Vagina (tissue), 2 donors: ENCODE measurements at regions not wholly inside any gene's neighbourhood (a gene's known extent, or its start where the extent isn't known, plus 50 kb on each side); places are given as distances from the start of the nearest gene placed in this dataset.

Experiments used
- DNase-seq, 2 donors: peaks; one replicate each; pipeline ENCODE4 v3.0.0-alpha.2; 2017; ENCODE audit errors: extremely low spot score in 2 of 2
- H3K27ac ChIP-seq: fragments of 200-600 bp; sonication (generic); one replicate; pipeline ENCODE4 v1.5.1; 2019
- H3K27me3 ChIP-seq: fragments of 200-600 bp; sonication (generic); one replicate; pipeline ENCODE4 v1.5.1; 2019
- H3K36me3 ChIP-seq, 2 donors: fragments of 200-600 bp; sonication (generic); one replicate each; pipeline ENCODE4 v1.5.1; 2017 to 2019
- H3K4me1 ChIP-seq: fragments of 200-600 bp; sonication (generic); one replicate; pipeline ENCODE4 v1.5.1; 2019
- H3K4me3 ChIP-seq, 2 donors: fragments of 200-600 bp; sonication (generic); 1 replicate in 1 of 2; 2 replicates in 1 of 2; pipeline ENCODE4 v1.5.1; 2016 to 2019
- H3K9me3 ChIP-seq: fragments of 200-600 bp; sonication (generic); one replicate; pipeline ENCODE4 v1.5.1; 2019
- POLR2A ChIP-seq, 2 donors: fragments of 450-650 bp; IDR thresholded peaks; one replicate each; pipeline ENCODE4 v1.6.1; 2017; ENCODE audit warnings: antibody characterized with exemption in 2 of 2, mild to moderate bottlenecking in 2 of 2, moderate library complexity in 2 of 2
- POLR2AphosphoS5 ChIP-seq, 2 donors: sonication (generic); formaldehyde crosslinking; IDR thresholded peaks; one replicate each; pipeline ENCODE4 v1.9.0; 2017; ENCODE audit warnings: antibody characterized with exemption in 2 of 2, mild to moderate bottlenecking in 2 of 2, low read depth in 1 of 2; ENCODE audit not compliant: insufficient read depth in 1 of 2
- intact Hi-C: fragments of 100-400 bp; cut with DNase I; formaldehyde crosslinking; loops from one replicate; pipeline ENCODE4 v1.15.1; 2023
- TF ChIP-seq, protein P1 (sequence below), 3 experiments: fragments of 450-650 bp in 2 of 3; fragments of 200-600 bp in 1 of 3; sonication (generic) in 1 of 3; IDR thresholded peaks; one replicate each; pipeline ENCODE4 v1.5.1; 2017 to 2019; ENCODE audit warnings: antibody characterized with exemption in 3 of 3, mild to moderate bottlenecking in 2 of 3, moderate library complexity in 2 of 3

DNA sequence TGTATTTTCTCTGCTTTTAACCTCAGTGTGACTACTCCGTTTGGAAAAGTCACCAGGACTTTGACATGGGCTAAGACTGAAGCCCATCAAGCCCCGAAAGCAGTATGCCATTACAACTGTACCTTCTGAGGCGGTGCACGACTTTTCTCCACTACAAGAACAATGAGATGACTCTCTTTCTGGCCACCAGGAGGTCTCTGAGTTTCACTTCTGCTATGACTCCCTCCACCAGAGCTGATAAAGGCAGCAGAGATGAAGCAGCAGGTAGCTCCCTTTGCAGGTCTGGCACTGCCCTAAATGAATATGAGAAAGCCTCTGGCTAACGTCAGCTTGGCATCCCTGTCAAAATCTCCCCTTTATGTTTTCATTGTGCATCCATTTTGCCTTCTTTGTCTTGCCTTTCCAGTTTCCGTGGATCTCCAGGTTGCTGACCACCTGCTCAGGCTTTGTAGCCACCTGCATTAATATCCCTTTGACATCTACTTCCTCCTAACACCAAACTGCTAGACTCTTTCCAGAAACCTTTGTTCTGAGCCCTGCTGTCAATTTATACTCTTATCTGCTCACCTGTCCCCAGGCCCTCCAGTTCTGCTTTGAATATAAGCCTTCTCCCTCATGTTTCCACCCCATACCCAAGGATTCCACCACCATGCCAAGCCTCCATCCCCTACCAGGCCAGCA, 221.7 kb downstream of the ZNF608 start:
- Histone ChIP-seq H3K27me3 (no peaks in the 10 kb centered on the region), H3K36me3 (no peaks in the 10 kb centered on the region), H3K27ac (no peak overlapping the region), H3K4me1 (no peaks in the 10 kb centered on the region), H3K4me3 (no peak overlapping the region), H3K9me3 (no peaks in the 10 kb centered on the region)
- no peak for DNase-seq
- TF ChIP-seq POLR2AphosphoS5 (IDR thresholded peaks at IDR 0.05; ENCODE audit: insufficient read depth in 1 of 2, low read depth in 1 of 2) (no peak), POLR2A (IDR thresholded peaks at IDR 0.05) (no peak)
- TF ChIP-seq, protein P1, sequence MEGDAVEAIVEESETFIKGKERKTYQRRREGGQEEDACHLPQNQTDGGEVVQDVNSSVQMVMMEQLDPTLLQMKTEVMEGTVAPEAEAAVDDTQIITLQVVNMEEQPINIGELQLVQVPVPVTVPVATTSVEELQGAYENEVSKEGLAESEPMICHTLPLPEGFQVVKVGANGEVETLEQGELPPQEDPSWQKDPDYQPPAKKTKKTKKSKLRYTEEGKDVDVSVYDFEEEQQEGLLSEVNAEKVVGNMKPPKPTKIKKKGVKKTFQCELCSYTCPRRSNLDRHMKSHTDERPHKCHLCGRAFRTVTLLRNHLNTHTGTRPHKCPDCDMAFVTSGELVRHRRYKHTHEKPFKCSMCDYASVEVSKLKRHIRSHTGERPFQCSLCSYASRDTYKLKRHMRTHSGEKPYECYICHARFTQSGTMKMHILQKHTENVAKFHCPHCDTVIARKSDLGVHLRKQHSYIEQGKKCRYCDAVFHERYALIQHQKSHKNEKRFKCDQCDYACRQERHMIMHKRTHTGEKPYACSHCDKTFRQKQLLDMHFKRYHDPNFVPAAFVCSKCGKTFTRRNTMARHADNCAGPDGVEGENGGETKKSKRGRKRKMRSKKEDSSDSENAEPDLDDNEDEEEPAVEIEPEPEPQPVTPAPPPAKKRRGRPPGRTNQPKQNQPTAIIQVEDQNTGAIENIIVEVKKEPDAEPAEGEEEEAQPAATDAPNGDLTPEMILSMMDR (IDR thresholded peaks at IDR 0.05), result no peak
- intact Hi-C loops, result no loop called here

DNA sequence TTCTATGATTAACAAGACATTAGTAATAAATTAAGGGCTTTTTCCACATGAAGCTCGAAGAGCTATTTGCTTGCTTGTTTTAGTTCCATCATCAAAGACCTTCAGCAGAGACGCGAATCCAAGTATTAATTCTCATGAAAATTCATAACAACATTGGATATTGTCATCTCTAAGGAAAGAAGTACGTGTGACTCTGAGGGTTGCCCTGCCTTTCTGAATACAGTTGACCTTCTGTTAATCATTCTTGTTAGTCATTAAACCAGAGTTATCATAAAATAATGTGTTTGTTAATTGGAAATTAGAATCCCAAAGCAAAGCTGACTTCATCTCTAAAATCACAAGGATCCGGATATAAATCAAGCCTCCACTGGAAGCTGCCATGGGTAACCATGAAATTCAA, 222.5 kb downstream of the ZNF608 start:
- Histone ChIP-seq H3K27ac (no peak overlapping the region), H3K27me3 (no peaks in the 10 kb centered on the region), H3K4me1 (no peaks in the 10 kb centered on the region), H3K9me3 (no peaks in the 10 kb centered on the region), H3K4me3 (no peak overlapping the region), H3K36me3 (no peaks in the 10 kb centered on the region)
- DNase-seq, result no peak
- TF ChIP-seq POLR2A (IDR thresholded peaks at IDR 0.05) (no peak), POLR2AphosphoS5 (IDR thresholded peaks at IDR 0.05; ENCODE audit: insufficient read depth in 1 of 2, low read depth in 1 of 2) (no peak)
- TF ChIP-seq, protein P1 (IDR thresholded peaks at IDR 0.05), result no peak
- intact Hi-C loops, result no loop called here

DNA sequence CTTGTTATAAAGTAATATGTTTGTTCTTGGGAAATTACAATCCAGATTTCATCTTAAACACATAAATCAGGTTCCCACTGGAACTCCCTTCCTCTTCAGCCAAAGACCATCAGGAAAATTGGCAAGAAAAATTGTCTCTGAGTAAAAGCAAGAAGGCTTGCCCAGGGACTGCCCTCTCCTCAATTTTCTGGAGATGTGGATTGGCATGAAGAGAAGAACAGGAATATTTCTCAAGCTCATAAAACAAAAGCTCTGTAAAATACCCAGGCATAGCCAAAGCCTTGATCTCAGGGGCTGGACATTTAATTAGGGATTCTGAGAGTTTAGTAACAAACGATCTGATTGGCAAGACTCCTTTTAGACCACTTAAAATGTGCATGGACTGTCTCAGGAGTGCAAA, 223.4 kb downstream of the ZNF608 start:
- no peaks in the 10 kb centered on the region for H3K4me1 ChIP-seq
- H3K36me3 ChIP-seq, result no peaks in the 10 kb centered on the region
- H3K27me3 ChIP-seq, result no peaks in the 10 kb centered on the region
- DNase-seq, result no peak
- no peaks in the 10 kb centered on the region for H3K9me3 ChIP-seq
- TF ChIP-seq POLR2A (IDR thresholded peaks at IDR 0.05) (no peak), POLR2AphosphoS5 (IDR thresholded peaks at IDR 0.05; ENCODE audit: insufficient read depth in 1 of 2, low read depth in 1 of 2) (no peak)
- TF ChIP-seq, protein P1 (IDR thresholded peaks at IDR 0.05), result no peak
- no peak overlapping the region for H3K4me3 ChIP-seq
- intact Hi-C loops, result no loop called here
- H3K27ac ChIP-seq, result no peak overlapping the region

DNA sequence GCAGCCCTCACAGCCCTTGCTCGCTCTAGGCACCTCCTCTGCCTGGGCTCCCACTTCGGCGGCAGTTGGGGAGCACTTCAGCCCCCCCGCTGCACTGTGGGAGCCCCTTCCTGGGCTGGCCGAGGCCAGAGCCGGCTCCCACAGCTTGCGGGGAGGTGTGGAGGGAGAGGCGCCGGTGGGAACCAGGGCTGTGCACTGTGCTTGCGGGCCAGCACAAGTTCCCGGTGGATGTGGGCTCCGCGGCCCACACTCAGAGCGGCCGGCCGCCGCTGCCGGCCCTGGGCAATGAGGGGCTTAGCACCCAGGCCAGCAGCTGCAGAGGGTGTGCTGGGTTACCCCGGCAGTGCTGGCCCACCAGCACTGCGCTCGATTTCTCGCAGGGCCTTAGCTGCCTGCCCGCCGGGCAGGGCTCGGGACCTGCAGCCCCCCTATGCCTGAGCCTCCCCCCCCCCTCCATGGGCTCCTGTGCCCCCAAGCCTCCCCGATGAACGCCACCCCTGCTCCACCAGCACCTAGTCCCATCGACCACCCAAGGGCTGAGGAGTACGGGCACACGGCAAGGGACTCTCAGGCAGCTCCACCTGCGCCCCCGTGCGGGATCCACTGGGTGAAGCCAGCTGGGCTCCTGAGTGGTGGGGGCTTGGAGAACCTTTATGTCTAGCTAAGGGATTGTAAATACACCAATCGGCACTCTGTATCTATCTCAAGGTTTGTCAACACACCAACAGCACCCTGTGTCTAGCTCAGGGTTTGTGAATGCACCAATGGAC, 224.8 kb downstream of the ZNF608 start:
- no peak for TF ChIP-seq POLR2AphosphoS5 (IDR thresholded peaks at IDR 0.05; ENCODE audit: insufficient read depth in 1 of 2, low read depth in 1 of 2)
- TF ChIP-seq, protein P1 (IDR thresholded peaks at IDR 0.05), result no peak
- no peak for TF ChIP-seq POLR2A (IDR thresholded peaks at IDR 0.05)
- DNase-seq, result no peak

DNA sequence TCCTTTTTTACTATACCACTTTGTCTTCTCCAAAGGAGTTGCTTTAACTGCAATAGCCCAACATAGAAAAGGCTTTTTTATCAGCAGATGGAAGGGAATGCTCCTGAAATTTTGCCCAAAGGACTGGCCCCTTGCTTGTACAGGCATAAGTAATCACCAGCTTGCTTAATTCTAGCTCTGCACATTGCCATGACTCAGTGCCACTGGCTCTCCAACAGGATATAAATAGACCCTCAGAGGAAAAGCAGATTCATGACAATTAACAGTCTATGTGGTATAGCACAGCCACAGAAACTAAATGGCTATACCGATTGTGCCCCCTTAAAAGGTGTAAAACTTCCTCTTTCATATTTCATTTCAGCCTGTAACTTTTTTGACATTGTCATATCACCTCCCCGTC, 227.0 kb downstream of the ZNF608 start:
- Histone ChIP-seq H3K36me3 (no peaks in the 10 kb centered on the region), H3K9me3 (no peaks in the 10 kb centered on the region), H3K4me1 (peaks cover 4% of the 10 kb centered on the region), H3K27ac (no peak overlapping the region), H3K4me3 (no peak overlapping the region), H3K27me3 (no peaks in the 10 kb centered on the region)
- intact Hi-C loops, result loop anchor here (5.0 kb wide), 1 partner anchor 968 kb away; no protein-coding TSS in a partner anchor
- TF ChIP-seq POLR2AphosphoS5 (IDR thresholded peaks at IDR 0.05; ENCODE audit: insufficient read depth in 1 of 2, low read depth in 1 of 2) (no peak), POLR2A (IDR thresholded peaks at IDR 0.05) (no peak)
- TF ChIP-seq, protein P1 (IDR thresholded peaks at IDR 0.05), result no peak
- no peak for DNase-seq

More for the DNA sequence above, 224.8 kb downstream of the ZNF608 start:
- intact Hi-C loops, result no loop called here
- Histone ChIP-seq H3K4me1 (no peaks in the 10 kb centered on the region), H3K36me3 (no peaks in the 10 kb centered on the region), H3K27me3 (no peaks in the 10 kb centered on the region), H3K27ac (no peak overlapping the region), H3K4me3 (no peak overlapping the region), H3K9me3 (no peaks in the 10 kb centered on the region)
